OCI-LY3 (cell line): ENCODE measurements at regions not wholly inside any gene's neighbourhood (a gene's known extent, or its start where the extent isn't known, plus 50 kb on each side); places are given as distances from the start of the nearest gene placed in this dataset.

Source experiments
- H2AFZ ChIP-seq: fragments of 200-600, 300-600 bp; shearing (Covaris generic); 2 replicates; pipeline ENCODE4 v1.6.0; 2014; ENCODE audit warnings: antibody characterized with exemption, low read depth, low read length
- H3K27ac ChIP-seq: fragments of 200-600, 300-600 bp; sonication (generic); 2 replicates; pipeline ENCODE4 v1.5.1; 2014; ENCODE audit warnings: mild to moderate bottlenecking, low read length, moderate library complexity, mixed read lengths
- H3K27me3 ChIP-seq: fragments of 200-600, 300-600 bp; sonication (generic); 2 replicates; pipeline ENCODE4 v1.6.1; 2014; ENCODE audit warnings: low read depth, low read length, mixed read lengths
- H3K36me3 ChIP-seq: fragments of 200-600, 300-600 bp; sonication (generic); replicated peaks from 2 replicates; pipeline ENCODE3; 2014; ENCODE audit warnings: low read depth, low read length, mixed read lengths
- H3K4me1 ChIP-seq: fragments of 300-600, 200-600 bp; sonication (generic); 2 replicates; pipeline ENCODE4 v1.6.1; 2014; ENCODE audit warnings: low read length, mixed read lengths
- H3K4me2 ChIP-seq: fragments of 200-600, 300-600 bp; sonication (generic); 2 replicates; pipeline ENCODE4 v1.6.1; 2014; ENCODE audit warnings: low read length, mixed read lengths
- H3K4me3 ChIP-seq: fragments of 300-600, 200-600 bp; sonication (generic); 2 replicates; pipeline ENCODE4 v1.5.1; 2014; ENCODE audit warnings: antibody characterized with exemption, mild to moderate bottlenecking, low read length, moderate library complexity
- H3K79me2 ChIP-seq: fragments of 300-600, 200-600 bp; shearing (Covaris generic); 2 replicates; pipeline ENCODE4 v1.6.1; 2014; ENCODE audit warnings: mild to moderate bottlenecking, low read length, mixed read lengths
- H3K9ac ChIP-seq: fragments of 300-600, 200-600 bp; shearing (Covaris generic); 2 replicates; pipeline ENCODE4 v1.6.0; 2014; ENCODE audit warnings: mild to moderate bottlenecking, low read length, moderate library complexity
- H3K9me3 ChIP-seq: fragments of 200-600, 300-600 bp; shearing (Covaris generic); 2 replicates; pipeline ENCODE4 v1.6.1; 2014; ENCODE audit warnings: low read length, mixed read lengths; ENCODE audit not compliant: insufficient read depth
- H4K20me1 ChIP-seq: fragments of 200-600, 300-600 bp; sonication (generic); 2 replicates; pipeline ENCODE4 v1.6.1; 2016; ENCODE audit warnings: low read length, mixed read lengths; ENCODE audit not compliant: insufficient read depth
- CTCF ChIP-seq: fragments of 200-600, 300-600 bp; sonication (generic); IDR thresholded peaks from 2 replicates; pipeline ENCODE4 v1.5.1; 2014; ENCODE audit warnings: antibody characterized with exemption, low read length, low read depth
- EZH2phosphoT487 ChIP-seq: fragments of 200-600 bp; shearing (Covaris generic); IDR thresholded peaks from 2 replicates; pipeline ENCODE4 v1.6.1; 2018; ENCODE audit warnings: antibody characterized with exemption, mixed run types, low read depth

GRCh38 chr5:18712936-18713485 is 1078.8 kb downstream of the TAF11L14 start:
- Histone ChIP-seq H2AFZ (no peak overlapping the region), H3K4me2 (no peak overlapping the region), H3K27me3 (no peaks in the 10 kb centered on the region), H3K79me2 (no peaks in the 10 kb centered on the region), H3K27ac (no peak overlapping the region), H3K9me3 (no peaks in the 10 kb centered on the region), H3K4me3 (no peak overlapping the region), H4K20me1 (no peaks in the 10 kb centered on the region), H3K9ac (no peak overlapping the region), H3K4me1 (no peaks in the 10 kb centered on the region), H3K36me3 (no peaks in the 10 kb centered on the region)
- TF ChIP-seq EZH2phosphoT487 (no peak), CTCF (no peak)

- Histone ChIP-seq H3K27me3 (no peaks in the 10 kb centered on the region), H3K9ac (no peak overlapping the region), H3K4me1 (no peaks in the 10 kb centered on the region), H2AFZ (no peak overlapping the region), H3K4me3 (no peak overlapping the region), H3K4me2 (no peak overlapping the region), H3K36me3 (no peaks in the 10 kb centered on the region), H3K27ac (no peak overlapping the region), H3K79me2 (no peaks in the 10 kb centered on the region), H3K9me3 (no peaks in the 10 kb centered on the region), H4K20me1 (no peaks in the 10 kb centered on the region)
- no peak for TF ChIP-seq CTCF
- no peak for TF ChIP-seq EZH2phosphoT487
Observed at GRCh38 chr5:18720002-18720401, 1085.7 kb downstream of the TAF11L14 start.

- no peak overlapping the region for H2AFZ ChIP-seq
Observed at GRCh38 chr5:18732556-18733479, 1098.6 kb downstream of the TAF11L14 start.

More at GRCh38 chr5:18732556-18733479, 1098.6 kb downstream of the TAF11L14 start:
- Histone ChIP-seq H3K4me3 (no peak overlapping the region), H3K4me2 (no peak overlapping the region), H3K36me3 (peaks cover 15% of the 10 kb centered on the region), H3K9me3 (no peaks in the 10 kb centered on the region), H3K27me3 (no peaks in the 10 kb centered on the region), H3K27ac (no peak overlapping the region), H4K20me1 (no peaks in the 10 kb centered on the region), H3K79me2 (no peaks in the 10 kb centered on the region), H3K4me1 (no peaks in the 10 kb centered on the region), H3K9ac (no peak overlapping the region)
- TF ChIP-seq CTCF (no peak), EZH2phosphoT487 (no peak)
